Pancreas (tissue), 10 donors: ENCODE measurements at regions not wholly inside any gene's neighbourhood (a gene's known extent, or its start where the extent isn't known, plus 50 kb on each side); places are given as distances from the start of the nearest gene placed in this dataset.

ENCODE experiments used
- ATAC-seq, 4 donors: fragments of 200-7000 bp; cut with Tn5 transposase; one replicate each; pipeline versions ENCODE4 v1.8.0 to v1.9.1; 2020; ENCODE audit warnings: mild to moderate bottlenecking in 4 of 4, moderate library complexity in 4 of 4
- DNase-seq, 6 donors: peaks; one replicate each; pipeline ENCODE4 v3.0.0-alpha.2; 2020
- FAIRE-seq: peaks from 2 replicates; lab custom pipeline; 2012; peaks lifted over from hg19 to GRCh38; lab: Jason Lieb, UNC
- H3K27ac ChIP-seq, 4 donors: fragments of 200-600 bp; sonication (generic); 1 replicate in 3 of 4; 2 replicates in 1 of 4; pipeline versions ENCODE4 v1.5.0 to v1.8.0; 2020
- H3K27me3 ChIP-seq, 4 donors: fragments of 200-600 bp; one replicate each; pipeline ENCODE4 v1.8.0; 2021
- H3K36me3 ChIP-seq, 3 donors: fragments of 200-600 bp; sonication (generic) in 1 of 3; one replicate each; pipeline versions ENCODE4 v1.5.0 to v1.8.0; 2020 to 2021
- H3K4me1 ChIP-seq, 3 donors: fragments of 200-600 bp; one replicate each; pipeline ENCODE4 v1.8.0; 2021
- H3K4me3 ChIP-seq, 4 donors: fragments of 200-600 bp; sonication (generic) in 2 of 4; one replicate each; pipeline versions ENCODE4 v1.5.0 to v1.8.0; 2020 to 2021
- H3K9me3 ChIP-seq, 4 donors: fragments of 200-600 bp; one replicate each; pipeline ENCODE4 v1.8.0; 2021
- WGBS, 2 donors: extraction: QIAGEN DNeasy Blood & Tissue Kit; methylation state at CpG; one replicate each; pipeline ENCODE4 v1.1.7; 2013; 5-methylcytosine and 5-hydroxymethylcytosine counted together
- intact Hi-C, 3 donors: fragments of 100-400 bp; cut with DNase I; formaldehyde crosslinking; loops; one replicate each; pipeline versions ENCODE4 v1.11.1 to v1.14.2; 2022
- TF ChIP-seq, protein P1 (sequence below), 4 donors: fragments of 200-600 bp; sonication (generic) in 3 of 4; IDR thresholded peaks; one replicate each; pipeline versions ENCODE4 v1.5.0 to v1.8.0; 2021; ENCODE audit warnings: antibody characterized with exemption in 4 of 4
- donor health status: healthy with polysubstance abuse.
- donor health status: DM: no; HTN: no; CAD: no; lungs with moderate emphysema.
- donor health status: DM: no; HTN: no; CAD: no.
- donor health status: control.
- donor health status: control.
- donor health status: Bipolar disorder and iron deficiency.
- donor health status: DM: yes; HTN: yes; CAD: no.
- donor health status: DM: no; HTN: no; CAD: no.
- donor health status: DM: no; HTN: no; CAD: no.
- donor health status: DM: yes; HTN: yes; CAD: no.

DNA sequence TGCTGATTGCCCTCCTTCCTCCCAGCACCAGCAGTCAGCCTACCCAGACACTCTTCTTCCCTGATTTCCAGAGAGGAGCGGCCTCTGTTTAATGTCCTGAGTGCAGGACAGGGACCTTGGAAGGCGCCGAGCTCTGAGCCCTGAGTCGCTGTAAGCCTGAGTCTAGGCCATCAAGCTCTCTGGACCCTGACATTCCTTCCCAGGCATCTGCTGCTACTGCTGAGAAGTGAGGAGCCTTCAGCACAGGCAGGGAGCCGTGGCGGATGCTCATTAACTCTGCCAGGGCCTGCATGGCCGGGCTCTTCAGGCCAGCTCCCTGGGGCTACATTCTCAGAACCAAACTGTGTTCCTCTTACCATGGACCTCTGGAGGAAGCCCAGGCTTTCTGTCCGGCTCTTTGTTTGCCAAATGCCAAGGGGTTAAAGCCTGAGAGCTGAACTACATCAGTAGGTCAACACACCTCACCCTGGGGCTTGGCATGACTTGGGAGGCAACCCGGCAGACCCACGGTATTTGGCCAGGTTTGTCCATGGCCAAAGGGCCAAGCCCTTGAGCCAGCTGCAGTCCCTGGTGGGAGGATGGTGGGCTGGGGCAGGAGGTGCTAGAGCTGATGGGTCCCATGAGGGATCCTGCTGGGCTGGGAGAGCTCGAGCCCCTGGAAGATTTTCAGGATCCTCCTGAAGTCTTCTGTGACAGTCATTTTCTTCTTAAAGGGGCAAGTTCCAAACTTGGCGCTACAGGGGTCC lies 721.4 kb downstream of the BRD1 start:
- no peak for FAIRE-seq
- Histone ChIP-seq H3K4me1 (no peaks in the 10 kb centered on the region), H3K9me3 (no peaks in the 10 kb centered on the region), H3K27me3 (no peaks in the 10 kb centered on the region), H3K4me3 (no peak overlapping the region), H3K27ac (no peak overlapping the region), H3K36me3 (no peaks in the 10 kb centered on the region)
- intact Hi-C loops, result no loop called here
- WGBS, 2 donors, result 68 to 78% methylated on average over 12 of the region's 12 CpGs
- DNase-seq, result no peak
- ATAC-seq, result no peak
- TF ChIP-seq, protein P1, sequence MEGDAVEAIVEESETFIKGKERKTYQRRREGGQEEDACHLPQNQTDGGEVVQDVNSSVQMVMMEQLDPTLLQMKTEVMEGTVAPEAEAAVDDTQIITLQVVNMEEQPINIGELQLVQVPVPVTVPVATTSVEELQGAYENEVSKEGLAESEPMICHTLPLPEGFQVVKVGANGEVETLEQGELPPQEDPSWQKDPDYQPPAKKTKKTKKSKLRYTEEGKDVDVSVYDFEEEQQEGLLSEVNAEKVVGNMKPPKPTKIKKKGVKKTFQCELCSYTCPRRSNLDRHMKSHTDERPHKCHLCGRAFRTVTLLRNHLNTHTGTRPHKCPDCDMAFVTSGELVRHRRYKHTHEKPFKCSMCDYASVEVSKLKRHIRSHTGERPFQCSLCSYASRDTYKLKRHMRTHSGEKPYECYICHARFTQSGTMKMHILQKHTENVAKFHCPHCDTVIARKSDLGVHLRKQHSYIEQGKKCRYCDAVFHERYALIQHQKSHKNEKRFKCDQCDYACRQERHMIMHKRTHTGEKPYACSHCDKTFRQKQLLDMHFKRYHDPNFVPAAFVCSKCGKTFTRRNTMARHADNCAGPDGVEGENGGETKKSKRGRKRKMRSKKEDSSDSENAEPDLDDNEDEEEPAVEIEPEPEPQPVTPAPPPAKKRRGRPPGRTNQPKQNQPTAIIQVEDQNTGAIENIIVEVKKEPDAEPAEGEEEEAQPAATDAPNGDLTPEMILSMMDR (IDR thresholded peaks at IDR 0.05), result no peak

DNA sequence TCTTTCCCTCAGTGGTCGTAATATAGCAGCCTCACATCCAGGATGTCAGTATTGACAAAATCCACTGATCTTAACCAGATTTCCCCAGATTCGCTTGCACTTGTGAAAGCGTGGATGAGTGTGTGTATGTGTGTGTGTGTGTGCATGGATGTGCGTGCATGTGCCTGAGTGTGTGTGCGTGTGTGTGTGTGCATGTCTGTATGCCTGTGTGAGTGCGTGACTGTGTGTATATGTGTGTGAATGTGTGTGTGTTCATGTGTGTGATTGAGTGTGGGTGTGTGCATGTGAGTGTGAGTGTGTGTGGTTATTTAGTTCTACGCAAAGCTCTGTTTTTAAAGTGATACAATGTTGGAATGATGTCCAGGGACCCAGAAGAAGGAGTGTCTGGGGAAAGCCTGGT lies 723.2 kb downstream of the BRD1 start:
- ATAC-seq (no peak), DNase-seq (no peak), FAIRE-seq (no peak)
- H3K36me3 ChIP-seq, result no peaks in the 10 kb centered on the region
- no peaks in the 10 kb centered on the region for H3K9me3 ChIP-seq
- no peak overlapping the region for H3K27ac ChIP-seq
- H3K4me1 ChIP-seq, result no peaks in the 10 kb centered on the region
- no peaks in the 10 kb centered on the region for H3K27me3 ChIP-seq
- TF ChIP-seq, protein P1 (IDR thresholded peaks at IDR 0.05), result no peak
- no peak overlapping the region for H3K4me3 ChIP-seq
- intact Hi-C loops, result no loop called here
- WGBS, 2 donors, result 72 to 86% methylated on average over 7 of the region's 7 CpGs

DNA sequence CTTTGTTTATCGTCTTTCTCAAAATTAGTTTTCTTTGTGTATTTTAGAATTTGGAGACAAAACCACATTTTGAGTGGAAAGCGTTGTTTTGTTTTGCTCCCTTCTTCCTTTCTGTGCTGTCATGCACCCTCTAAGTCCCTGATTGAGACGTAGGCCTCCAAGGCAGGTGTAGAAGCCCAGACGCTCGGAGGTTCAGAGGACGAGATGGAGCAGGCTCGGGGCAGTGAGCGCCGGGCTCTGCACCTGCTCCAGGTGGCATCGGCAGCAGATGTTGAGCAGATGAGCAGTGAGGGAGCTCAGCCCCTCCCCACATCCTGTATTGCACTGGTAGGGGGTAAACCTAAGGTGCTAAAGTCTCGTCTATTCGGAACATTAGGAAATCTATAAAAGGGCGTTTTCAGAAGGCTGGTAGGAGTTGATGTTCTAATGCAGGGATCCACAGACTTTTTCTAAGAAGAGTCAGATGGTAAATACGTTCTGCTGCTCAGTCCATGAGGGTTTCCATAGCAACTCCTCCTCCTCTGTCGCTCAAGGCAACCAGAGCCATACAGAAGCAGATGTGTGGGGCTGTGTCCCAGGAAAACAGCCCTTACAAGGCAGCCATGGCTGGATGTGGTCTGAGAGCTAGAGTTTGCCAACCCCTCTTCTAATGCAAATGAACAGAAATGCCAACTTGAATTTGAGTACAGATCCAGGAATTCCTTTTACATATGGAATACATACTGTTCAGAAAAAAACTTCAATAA lies 724.2 kb downstream of the BRD1 start:
- no peaks in the 10 kb centered on the region for H3K36me3 ChIP-seq
- DNase-seq (no peak), ATAC-seq (no peak), FAIRE-seq (no peak)
- H3K27me3 ChIP-seq, result no peaks in the 10 kb centered on the region
- no peak overlapping the region for H3K27ac ChIP-seq
- TF ChIP-seq, protein P1 (IDR thresholded peaks at IDR 0.05), result no peak
- no peaks in the 10 kb centered on the region for H3K9me3 ChIP-seq
- intact Hi-C loops, result no loop called here
- H3K4me1 ChIP-seq, result no peaks in the 10 kb centered on the region
- H3K4me3 ChIP-seq, result no peak overlapping the region
- WGBS, 2 donors, result 62 to 68% methylated on average over 15 of the region's 15 CpGs

DNA sequence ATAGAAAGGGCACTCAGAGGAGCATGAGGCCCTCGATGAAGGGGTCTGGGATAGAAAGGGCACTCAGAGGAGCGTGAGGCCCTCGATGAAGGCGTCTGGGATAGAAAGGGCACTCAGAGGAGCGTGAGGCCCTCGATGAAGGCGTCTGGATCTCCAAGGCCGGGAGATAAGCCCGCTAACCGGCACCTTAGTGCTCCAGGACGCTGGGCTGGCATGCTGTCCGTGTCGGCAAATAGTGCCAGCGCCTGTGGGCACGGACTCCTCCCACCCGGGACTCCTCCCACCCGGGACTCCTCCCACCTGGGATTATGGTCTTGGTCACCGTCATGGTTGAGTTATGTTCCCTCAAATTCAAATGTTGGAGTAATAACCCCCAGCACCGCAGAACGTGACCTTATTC lies 725.3 kb downstream of the BRD1 start:
- ATAC-seq (no peak), DNase-seq (no peak), FAIRE-seq (no peak)
- Histone ChIP-seq H3K36me3 (no peaks in the 10 kb centered on the region), H3K4me1 (no peaks in the 10 kb centered on the region), H3K27ac (no peak overlapping the region), H3K27me3 (no peaks in the 10 kb centered on the region), H3K9me3 (no peaks in the 10 kb centered on the region), H3K4me3 (no peak overlapping the region)
- intact Hi-C loops, result no loop called here
- WGBS, 2 donors, result 71 to 82% methylated on average over 20 of the region's 20 CpGs
- TF ChIP-seq, protein P1 (IDR thresholded peaks at IDR 0.05), result no peak

DNA sequence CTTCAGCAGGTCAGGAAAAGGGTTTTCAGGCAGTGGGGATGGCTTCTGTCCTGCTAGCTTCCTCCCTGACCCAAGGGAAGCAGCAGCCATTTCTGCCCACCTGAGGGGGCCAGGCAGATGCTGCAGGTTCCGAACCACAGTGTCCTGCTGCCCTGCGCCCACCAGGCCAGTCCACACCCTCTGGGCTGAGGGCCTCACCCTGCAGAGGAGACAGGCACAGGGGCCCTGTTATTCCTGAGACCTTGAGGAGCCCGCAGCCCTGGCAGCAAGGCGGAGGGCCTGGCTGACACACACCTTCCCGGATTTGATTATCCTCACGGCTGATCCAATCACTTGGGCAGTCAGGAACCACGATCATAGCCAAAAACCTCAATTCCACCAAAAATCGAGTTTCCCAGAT lies 725.8 kb downstream of the BRD1 start:
- no peaks in the 10 kb centered on the region for H3K27me3 ChIP-seq
- no peak overlapping the region for H3K4me3 ChIP-seq
- no peak for ATAC-seq
- TF ChIP-seq, protein P1 (IDR thresholded peaks at IDR 0.05), result no peak
- intact Hi-C loops, result no loop called here
- no peak overlapping the region for H3K27ac ChIP-seq
- DNase-seq, result no peak
- FAIRE-seq, result no peak
- no peaks in the 10 kb centered on the region for H3K36me3 ChIP-seq
- no peaks in the 10 kb centered on the region for H3K4me1 ChIP-seq
- no peaks in the 10 kb centered on the region for H3K9me3 ChIP-seq
- WGBS, 2 donors, result 60 to 67% methylated on average over 8 of the region's 8 CpGs
